HCT116 (cell line): ENCODE measurements at regions not wholly inside any gene's neighbourhood (a gene's known extent, or its start where the extent isn't known, plus 50 kb on each side); places are given as distances from the start of the nearest gene placed in this dataset.
"Not testable (repeated sequence)": the region's sequence is repeated elsewhere in the genome, so short reads cannot be mapped to it uniquely, and the experiment has no call there.

ENCODE experiments used
- CTCF ChIP-seq, 3 experiments: fragments of 200-600 bp in 1 of 3; sonication (generic) in 1 of 3; IDR thresholded peaks in 2 of 3; conservative IDR thresholded peaks in 1 of 3; 2 replicates each; pipeline ENCODE4 v1.5.1; 2012 to 2017; ENCODE audit warnings: low read depth in 2 of 3, low read length in 2 of 3, antibody characterized with exemption in 1 of 3, borderline replicate concordance in 1 of 3, control low read depth in 1 of 3, mild to moderate bottlenecking in 1 of 3, mixed read lengths in 1 of 3, mixed run types in 1 of 3, moderate library complexity in 1 of 3; ENCODE audit not compliant: insufficient read depth in 1 of 3
- EZH2 ChIP-seq: fragments of 200-600 bp; sonication (generic); IDR thresholded peaks from 2 replicates; pipeline ENCODE4 v1.6.1; 2017; ENCODE audit warnings: antibody characterized with exemption, mixed run types
- FOSL1 ChIP-seq: IDR thresholded peaks from 2 replicates; pipeline ENCODE4 v1.6.1; 2012; ENCODE audit warnings: low read depth
- MAX ChIP-seq: IDR thresholded peaks from 2 replicates; pipeline ENCODE4 v1.6.1; 2012
- POLR2A ChIP-seq: IDR thresholded peaks from 2 replicates; pipeline ENCODE4 v1.7.0; 2011; ENCODE audit warnings: borderline replicate concordance; ENCODE audit not compliant: insufficient read depth, insufficient read length; ENCODE audit errors: extremely low read depth
- POLR2AphosphoS5 ChIP-seq: IDR thresholded peaks from 2 replicates; pipeline ENCODE4 v1.6.1; 2011; ENCODE audit warnings: mild to moderate bottlenecking, low read depth, low read length, moderate library complexity
- SIN3A ChIP-seq: IDR thresholded peaks from 2 replicates; pipeline ENCODE4 v1.6.1; 2012; ENCODE audit warnings: low read depth
- SP1 ChIP-seq: IDR thresholded peaks from 2 replicates; pipeline ENCODE4 v1.6.1; 2012; ENCODE audit warnings: low read depth

GRCh38 chr3:180786227-180786626, 106.9 kb upstream of the CCDC39 start:
- TF ChIP-seq EZH2; SP1; CTCF (IDR thresholded peaks at IDR 0.05 in 2 of 3, conservative IDR thresholded peaks at IDR 0.05 in 1 of 3; ENCODE audit: borderline replicate concordance in 1 of 3, insufficient read depth in 1 of 3, low read depth in 2 of 3, low read length in 2 of 3); POLR2A; POLR2AphosphoS5; MAX; FOSL1; SIN3A: not testable (repeated sequence)
